Endothelial cell of hepatic sinusoid (primary cell): ENCODE measurements at regions not wholly inside any gene's neighbourhood (a gene's known extent, or its start where the extent isn't known, plus 50 kb on each side); places are given as distances from the start of the nearest gene placed in this dataset.

Experiments used
- in situ Hi-C: cut with HindIII; loops from 2 replicates; pipeline ENCODE4 v1.10.0; 2017; ENCODE audit warnings: low sequenced_read_pairs

DNA sequence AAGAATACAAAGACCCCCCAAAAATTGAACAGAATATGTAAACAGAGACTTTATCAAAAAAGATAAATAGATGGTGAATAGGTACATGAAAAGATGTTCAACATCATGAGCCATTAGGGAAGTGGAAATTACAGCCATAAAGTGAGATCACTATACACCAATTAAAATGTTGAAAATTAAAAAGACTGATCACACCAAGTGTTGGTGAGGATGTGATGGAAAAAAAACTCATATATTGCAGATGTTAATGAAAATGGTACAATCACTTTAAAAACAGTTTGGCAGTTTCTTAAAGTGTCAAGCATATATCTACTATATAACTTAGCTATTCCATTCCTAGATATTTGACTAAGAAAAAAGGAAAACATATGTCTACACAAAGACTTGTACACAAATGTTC, 280.5 kb downstream of the DHX35 start:
- in situ Hi-C loops = no loop called here

DNA sequence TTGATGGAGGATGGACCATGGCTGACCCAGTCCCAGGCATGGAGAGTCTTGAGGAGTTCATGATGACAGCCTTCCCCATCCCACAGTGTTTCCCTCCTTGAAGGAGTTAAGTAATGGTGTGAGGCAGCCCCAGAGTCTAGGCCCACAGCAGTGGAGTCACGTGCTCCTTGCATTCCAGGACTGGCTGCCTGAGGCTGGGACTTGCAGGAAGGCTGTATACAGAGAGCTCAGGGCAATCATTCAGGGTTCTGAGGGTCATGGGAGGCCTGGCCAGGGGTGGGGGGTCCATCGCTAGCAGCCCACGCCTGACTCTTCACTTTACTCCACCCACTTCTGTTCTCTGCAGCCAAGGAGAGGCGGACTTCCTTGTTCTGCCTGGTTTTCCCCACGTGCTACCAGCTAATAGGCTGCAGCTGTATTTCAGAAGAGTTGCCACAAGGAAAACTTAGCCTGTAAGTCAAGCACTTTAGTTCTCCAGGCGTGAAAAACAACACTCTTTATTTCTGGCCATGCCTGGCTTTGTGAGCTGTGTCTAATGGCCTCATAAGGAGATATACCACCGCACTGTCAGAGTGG, 272.5 kb downstream of the DHX35 start:
- in situ Hi-C loops = no loop called here

DNA sequence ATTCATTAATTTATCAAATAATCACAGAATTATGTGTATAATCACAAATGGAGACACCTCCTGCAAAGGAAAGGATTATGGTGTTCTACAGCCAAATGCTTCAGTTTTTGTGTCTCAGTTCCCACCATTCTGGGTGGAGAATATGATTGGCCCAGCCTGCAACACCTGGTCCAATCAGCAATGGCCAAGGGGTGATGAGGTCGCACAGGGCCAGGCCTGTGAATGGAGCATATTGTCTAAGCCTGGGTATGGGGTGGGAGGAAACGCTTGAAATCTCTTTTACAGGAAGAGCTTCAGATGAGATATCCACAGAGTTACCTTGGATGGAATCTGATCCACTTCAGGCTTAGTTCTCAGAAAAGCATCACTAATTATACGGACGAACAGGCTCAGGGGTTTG, 271.6 kb downstream of the DHX35 start:
- in situ Hi-C loops = no loop called here

DNA sequence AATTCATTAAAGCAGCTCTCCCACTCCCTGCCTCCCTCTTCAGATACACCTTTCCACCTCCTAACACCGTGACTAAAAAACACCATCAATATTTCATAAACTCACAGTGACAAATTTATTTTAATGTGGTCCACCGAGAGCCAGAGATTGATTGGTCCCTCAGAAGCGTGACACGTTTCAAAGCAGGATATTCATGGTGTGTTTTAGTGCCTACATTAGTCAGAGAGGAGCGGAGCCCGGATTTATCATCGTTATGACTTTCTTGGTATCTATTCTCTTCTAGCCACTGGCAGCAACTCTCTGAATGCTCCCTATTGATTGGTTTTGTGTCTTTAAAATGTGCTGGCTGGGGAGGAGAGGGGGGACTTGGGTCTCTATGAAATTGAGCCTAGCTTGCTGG, 265.3 kb downstream of the DHX35 start:
- in situ Hi-C loops = no loop called here

DNA sequence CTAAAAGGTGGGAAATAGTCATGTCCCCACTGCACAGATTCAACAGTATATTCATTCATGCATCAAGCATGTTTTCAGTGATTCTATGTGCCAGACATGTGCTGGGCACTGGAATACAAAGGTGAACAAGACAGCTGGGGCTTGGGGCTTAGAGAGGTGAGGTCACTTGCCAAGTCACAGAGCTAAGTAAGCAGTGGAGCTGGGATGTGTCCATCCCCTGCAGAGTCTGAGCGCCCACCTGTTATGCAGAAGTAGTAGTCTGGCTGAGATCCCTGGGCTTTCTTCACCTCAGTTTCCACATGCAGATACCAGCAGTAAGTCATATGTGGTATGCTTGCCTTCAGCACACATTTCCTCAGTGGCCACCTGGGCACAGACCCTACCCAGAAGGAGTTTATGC, 263.8 kb downstream of the DHX35 start:
- in situ Hi-C loops = no loop called here

DNA sequence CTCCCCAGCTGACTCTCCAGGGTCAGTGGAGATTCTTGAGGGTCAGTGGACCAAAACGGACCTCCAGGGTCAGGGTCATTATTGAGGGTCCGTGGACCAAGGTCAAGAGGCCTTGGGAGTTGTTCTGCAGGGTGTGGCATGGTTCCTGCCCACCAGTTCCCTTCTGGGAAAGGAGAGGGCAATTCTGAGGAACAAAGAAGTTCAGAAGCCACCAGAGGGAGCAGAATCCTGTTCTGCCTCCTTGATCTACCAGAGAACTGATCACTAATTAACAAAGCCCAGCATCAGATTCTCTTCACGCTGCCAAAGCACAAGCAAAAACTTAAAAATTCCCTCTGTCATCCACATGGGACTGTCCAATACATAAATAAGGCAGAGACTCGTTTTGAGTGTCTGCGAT, 263.4 kb downstream of the DHX35 start:
- in situ Hi-C loops = no loop called here

DNA sequence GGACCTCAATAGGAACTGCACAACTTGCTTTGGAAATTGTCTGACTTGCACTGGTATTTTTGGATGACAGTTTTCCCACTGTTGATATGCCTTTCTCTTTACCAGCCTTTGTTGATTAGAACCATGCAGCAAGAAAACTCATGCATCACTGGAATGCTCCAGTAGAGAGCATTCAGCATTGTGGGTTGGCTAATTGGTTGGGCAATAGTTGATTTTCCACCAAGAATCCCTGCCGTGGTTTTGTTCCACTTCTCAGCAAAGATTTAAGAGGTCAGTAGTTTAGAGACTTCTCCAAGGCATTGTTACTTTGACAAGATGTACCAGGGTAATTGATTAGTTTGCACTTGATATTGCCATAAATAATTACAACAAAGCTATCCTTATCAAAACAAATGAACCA, 260.0 kb downstream of the DHX35 start:
- in situ Hi-C loops = no loop called here

DNA sequence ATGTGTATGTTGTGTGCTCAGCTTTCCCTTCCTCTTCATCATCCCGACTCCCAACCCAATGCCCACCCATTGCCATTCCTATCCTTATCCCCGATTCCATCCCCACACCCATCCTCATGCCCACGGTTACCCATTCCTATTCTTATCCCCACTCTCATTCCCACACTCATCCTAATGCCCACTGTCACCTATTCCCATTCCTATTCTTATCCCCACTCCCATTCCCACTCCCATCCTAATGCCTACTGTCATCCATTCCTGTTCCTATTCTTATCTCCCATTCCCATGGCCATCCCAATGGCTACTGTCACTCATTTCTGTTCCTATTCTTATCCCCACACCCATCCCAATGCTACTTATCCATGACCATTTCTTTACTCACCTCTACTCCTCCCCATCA, 254.1 kb downstream of the DHX35 start:
- in situ Hi-C loops = no loop called here

DNA sequence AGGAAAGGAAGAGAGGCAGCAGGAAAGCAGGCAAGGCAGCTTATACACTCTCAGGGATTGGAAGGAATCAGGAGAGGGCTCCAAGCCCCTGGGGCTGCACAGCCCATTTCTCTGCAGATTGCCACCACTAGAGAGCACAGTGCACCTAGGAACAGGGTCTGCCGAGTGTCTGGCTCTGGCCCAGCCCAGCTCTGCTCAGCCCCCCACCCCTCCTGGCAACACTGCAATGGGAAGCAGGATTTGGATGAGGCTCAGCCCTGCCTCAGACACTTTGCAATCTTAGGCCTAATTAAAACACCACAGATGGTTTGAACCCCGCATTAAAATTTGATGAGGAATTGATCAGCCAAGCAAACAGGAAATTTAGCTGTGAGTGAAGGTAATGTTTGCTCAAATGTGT, 252.7 kb downstream of the DHX35 start:
- in situ Hi-C loops = no loop called here

DNA sequence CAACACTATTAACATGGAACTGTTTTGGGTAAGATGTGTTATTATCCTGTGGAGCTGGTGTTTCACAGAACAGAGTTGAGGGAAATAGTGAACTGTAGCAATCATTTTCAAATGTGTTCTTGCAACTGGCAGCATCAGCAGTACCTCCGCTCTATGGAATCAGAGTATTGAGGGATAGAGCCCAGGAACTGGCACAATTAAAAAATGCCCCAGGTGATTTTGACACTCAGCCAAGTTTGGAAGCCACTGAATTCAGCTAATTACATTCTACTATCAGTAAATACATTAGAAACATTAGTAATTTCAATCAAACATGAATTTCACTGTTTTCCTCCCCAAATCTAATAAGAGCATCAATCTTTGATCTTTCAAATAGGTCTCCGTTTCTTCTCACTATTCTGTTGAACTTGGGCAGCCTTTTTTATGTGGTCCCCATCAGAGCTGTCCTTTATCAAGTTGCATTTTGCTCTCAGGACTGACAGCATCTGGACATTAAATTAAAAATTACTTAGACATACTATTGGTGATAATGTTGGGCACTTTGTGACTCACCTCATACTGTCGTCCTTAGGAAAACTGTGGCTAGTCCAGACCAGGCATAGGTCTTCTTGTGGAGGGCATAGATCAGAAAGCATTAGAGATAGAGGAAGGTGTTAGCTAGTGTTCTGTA, 251.5 kb downstream of the DHX35 start:
- in situ Hi-C loops = no loop called here

DNA sequence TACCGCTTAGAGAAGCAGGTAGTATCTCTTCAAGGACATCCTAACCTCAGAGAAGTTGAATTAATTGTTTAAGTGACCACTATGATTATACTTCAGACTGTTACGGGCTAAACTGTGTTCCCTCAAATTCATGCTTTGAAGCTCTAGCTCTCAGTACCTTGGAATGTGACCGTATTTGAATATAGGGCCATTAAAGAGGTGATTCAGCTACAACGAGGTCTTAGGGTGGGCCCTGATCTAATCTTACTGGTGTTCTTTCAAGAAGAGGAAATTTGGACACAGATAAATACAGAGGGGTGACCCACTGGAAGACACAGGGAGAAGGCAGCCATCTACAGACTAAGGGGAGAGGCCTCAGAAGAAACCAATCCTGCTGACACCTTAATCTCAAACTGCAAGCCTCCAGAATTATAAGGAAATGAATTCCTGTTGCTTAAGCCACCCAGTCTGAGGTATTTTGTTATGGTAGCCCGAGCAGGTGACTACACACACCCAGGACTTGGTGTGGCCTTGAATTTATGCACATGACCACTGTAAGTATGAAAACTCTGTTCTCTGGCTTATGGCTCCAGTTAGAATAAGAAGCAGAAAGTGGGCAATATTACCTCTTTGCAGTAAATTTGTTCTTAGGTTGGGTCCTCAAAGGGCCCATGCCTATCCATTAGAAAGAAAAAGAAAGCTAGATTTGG, 249.1 kb downstream of the DHX35 start:
- in situ Hi-C loops = no loop called here

DNA sequence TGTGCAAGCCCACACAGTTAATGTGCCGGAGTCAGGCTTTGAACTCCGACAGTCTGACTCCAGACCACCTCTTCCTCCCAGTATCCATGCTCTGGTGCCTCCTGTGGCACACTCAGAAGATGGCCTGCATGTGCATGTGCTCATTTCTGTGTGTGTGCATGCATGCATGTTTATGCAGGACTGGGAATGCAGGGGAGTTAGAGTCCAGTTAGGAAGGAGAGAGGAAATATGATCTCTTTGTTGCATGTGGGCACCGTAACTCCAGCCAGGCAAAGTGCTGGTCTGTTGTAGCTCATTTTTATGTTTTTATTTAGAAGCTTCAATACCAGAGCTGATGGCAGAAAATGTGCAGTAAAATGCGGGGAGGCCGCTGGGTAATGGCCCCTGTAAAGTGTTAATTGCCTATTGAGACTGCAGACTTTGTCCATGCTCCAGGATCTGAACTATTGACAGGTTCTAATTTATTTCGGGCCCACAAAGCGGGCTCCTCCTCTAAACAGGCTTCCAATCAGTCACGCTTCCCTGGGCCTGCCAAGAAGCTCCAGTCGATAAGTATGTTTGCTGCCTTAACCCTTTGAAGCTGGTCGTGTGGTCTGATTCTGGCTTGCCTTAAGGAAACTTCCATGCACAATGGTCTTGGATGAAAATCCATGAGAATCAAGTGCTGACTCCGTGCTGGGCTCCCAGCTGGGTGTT, 248.3 kb downstream of the DHX35 start:
- in situ Hi-C loops = no loop called here

DNA sequence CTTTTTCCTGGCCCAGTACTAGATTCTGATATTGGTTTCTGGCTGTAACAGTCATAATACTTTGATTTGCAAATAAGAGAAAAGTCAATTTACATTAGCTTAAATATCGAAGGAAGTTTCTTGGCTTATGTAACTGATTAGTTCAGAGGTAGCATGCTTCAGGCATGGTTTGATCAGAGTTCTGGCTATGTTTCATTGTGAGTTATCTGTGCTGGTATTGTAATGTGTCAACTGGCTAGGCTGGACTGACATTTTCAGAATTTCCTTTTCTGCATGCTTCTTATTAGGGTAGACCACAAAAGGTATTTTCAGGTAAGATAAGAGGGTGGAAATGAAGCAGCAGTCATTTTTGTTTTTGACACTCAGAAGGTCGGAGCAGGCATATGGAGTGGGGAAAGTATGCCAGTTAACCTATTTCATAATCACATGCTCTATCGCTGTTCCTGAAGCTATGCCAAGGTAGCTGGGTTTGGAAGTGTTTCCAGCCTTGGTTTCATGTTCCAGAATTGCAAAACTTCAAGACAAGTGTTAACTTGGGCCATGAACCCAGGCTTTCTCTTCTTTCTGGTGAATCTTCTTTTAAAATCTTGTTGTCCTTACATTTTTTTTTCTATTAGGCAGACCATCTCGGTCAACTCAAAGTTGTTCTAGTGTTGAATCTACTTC, 244.9 kb downstream of the DHX35 start:
- in situ Hi-C loops = no loop called here

DNA sequence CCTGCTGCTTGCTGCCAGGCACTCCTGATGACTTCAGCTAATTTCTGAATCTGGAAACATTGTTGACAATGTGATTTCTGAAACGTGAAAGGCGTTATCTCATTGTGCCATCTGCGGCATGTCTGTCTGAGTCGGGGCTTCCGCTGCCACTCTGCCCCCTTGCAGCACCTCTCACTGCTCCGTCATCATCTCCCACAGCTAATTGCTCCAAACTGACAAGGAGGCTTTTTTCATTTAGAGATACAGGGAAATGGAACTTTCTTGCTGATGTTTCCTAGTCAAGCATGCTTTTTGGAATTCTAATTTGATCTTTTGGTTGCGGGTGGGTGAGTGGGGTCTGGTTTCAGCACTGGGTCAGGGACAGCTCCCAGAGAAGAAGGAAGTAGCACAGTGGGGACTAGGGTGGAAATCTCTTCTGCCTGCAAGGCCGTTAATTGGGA, 233.5 kb downstream of the DHX35 start:
- in situ Hi-C loops = no loop called here

DNA sequence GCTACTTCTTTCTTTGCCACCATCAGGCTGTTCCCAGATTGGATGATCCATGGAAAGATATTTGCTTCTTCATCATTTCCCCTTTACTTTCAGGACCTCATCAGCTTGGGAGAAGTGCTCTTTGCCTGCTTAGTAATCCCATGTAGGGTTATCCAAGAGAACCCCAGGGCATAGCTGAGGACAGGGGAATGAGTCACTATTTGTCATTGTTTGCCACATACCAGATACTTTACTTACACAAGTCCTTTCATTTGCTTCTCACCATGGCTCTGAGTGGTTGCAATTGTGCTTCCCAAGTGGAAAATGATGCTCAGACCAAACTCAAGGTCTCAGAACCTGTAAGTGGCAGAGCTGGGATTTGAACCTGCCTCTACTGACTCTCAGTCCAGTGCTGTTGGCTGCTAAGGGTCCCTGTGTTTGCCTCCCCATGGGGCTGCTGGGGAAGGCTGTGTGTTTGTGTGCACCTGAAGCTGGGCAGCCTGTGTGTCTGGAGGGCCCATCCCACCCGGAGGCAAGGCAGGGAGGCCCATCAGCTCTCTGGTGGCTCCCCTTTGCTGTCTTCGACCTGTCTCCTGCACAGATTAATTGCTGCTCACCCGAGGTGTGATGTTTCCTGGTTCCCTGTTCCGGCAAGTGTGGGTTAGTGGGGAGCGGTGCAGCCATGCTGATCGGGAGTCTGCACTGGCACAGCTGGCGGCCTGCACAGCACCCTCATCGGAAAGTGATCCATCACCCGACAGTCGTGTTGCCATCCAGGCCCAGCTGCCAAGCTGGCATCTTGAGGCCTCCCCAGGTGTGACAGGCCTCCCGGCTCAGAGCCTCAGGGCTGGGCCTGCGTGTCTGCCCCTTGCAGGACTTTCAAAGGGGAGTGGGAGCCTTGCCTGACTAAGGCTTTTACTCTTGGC, 228.8 kb downstream of the DHX35 start:
- in situ Hi-C loops = no loop called here

DNA sequence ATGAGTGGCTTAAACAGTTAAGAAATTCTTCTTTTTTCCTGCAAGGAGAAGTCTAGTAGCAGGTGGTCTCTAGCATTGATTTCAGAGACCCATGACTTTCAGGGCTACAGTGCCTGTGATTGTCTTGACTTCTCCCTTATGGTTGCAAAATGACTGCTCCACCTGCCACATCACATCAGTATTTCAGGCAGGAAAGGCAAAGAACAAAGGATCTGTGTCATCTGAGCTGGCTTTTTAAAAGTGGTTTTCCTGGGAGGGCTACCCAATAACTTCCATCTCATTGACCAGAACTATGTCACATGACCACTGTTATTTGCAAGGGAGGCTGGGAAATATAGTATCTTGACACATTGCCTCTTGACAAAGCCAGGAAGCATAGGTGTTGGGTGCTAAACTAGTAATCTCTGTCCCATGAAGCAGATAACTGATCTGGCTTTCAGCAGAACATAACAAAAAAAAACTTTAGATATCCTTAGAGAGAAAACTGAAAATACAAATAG, 226.2 kb downstream of the DHX35 start:
- in situ Hi-C loops = no loop called here

DNA sequence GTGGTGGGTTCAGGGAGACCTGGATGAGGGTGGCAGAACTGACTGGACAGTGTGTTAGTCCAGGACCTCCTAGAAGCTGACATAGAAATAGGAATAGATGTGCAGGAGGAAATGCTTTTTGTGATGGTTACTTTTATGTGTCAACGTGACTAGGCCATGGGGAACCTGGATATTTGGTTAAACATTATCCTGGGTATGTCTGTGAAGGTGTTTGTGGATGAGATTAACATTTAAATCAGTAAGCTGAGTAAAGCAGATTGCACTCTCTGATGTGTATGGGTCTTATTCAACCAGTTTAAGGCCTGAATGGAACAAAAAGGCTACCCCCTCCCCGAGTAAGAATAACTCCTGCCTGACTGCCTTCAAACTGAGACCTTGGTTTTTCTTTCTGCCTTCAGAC, 219.3 kb downstream of the DHX35 start:
- in situ Hi-C loops = no loop called here

DNA sequence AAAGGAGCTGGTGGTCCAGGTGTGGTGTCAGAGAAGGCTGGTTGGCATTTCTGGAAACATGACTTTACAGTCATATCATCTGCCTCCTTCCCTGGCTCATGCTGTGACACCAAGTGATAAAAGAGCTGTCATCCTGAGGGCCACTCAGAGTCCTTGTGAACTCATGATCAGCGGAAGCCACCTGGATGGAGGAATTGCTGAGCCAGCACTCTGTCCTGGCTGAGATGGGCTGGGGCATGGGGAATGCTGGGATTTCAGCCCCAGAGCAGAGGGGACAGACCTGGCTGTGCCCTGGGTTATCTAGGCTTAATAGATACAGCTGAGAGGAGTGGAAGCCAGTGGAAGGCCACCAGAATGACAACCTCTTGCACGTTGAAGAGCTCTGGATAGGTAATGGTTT, 214.3 kb downstream of the DHX35 start:
- in situ Hi-C loops = no loop called here

DNA sequence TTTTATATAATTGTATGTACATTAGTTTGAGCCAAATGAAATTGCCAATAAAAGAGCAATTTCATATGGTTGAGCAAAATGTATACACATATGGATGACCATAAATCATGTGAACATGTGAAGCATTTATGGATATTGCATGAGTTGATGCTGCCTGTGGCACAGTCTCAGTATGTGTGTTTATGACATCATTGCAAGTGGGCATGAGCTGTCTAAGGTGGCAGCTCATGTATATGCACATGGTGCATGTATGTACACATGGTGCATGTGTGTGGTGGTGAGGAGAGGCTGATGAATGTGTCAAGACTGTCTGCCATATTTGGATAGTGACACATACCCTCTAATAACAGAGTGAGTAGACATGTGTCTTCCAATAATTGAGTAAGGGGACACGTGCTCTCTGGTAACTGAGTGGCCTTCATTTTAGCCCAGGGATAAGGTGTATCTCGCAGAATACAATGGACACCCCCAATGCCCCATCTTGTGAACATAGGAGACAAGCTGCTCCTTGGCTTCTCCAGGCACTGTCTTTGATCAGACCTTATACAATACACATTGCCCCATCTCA, 208.8 kb downstream of the DHX35 start:
- in situ Hi-C loops = no loop called here

DNA sequence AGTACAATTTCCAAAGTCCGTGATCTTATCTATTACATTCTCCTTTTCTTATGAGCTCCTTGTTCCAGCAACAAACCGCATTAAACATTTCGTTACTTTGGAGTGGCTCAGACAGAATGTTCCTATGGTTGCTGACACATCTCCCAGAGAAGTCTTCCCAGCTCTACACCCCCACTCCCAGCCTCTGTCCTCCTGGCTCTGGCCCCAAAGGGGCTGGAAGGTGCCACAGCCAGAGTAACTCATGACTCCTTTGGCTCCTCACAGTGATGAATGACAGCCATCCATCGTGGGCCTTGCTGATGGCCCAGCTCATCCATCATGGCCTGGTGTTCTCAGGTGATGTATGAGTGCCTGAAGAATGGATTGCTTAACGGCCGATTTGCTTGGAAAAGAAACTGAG, 203.0 kb downstream of the DHX35 start:
- in situ Hi-C loops = loop anchor here (5.0 kb wide), 1 partner anchor 48 kb away; no protein-coding TSS in a partner anchor
